Activated T-cell treated with anti-CD3 and anti-CD28 coated beads, Interleukin-2, amount 50 U/mL, for 1 hour (primary cell): ENCODE measurements at regions not wholly inside any gene's neighbourhood (a gene's known extent, or its start where the extent isn't known, plus 50 kb on each side); places are given as distances from the start of the nearest gene placed in this dataset.

Source experiments
- DNase-seq: peaks from one replicate; pipeline ENCODE4 v3.0.0-alpha.2; 2020

DNA sequence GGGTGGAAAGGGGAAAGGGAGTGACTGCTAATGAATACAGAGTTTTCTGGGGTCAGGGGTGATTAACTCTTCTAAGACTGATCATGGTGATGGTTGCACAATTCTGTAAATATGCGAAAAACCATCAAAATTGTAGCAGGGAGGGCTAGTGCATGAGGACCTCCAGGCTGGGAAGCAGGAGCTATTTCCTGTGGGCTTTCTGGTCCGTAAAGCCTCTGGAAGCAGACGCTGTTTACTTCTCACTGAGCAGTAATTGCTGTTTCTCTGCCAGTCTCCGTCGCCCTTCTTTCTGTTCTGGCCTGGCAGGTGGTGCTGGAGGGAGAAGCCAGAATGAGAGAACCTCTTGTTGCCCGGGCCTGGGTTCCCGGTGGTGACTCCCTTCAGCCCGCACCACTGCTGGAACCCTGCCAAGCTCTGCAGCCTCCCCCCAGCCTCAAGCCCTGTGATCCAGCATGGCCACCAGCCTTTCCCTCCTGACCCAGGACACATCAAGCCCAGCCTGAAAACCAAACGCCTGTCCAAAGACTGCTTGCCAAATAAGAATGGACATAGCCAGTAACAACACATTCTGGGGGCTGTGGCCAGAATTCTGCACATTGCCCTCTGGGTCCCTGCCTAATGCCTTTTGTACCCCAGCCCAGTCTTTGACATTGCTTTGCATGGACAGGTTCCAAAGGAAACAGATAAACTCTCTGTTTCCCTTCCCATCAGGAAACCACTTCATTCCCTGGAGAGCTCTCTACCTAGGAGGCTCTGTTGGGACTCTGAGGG, 201.0 kb upstream of the NAV2 start:
- DNase-seq, result no peak

DNA sequence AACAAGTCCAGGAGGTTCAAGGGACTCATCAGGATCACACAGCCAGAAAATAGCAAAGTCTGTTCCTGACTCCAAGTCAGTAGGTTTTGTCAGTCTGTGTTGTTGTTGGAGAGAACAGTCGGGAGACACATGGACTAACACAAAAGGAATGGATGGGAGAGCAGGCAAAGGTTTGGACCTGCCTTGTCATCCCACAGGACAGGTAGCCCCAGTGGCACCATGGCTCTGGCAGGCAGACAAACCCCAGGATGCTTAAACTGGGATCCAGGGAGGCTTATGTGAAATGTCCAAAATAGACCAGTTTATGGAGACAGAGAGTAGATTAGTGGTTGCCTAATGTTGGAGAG, 201.6 kb upstream of the NAV2 start:
- DNase-seq, result no peak

DNA sequence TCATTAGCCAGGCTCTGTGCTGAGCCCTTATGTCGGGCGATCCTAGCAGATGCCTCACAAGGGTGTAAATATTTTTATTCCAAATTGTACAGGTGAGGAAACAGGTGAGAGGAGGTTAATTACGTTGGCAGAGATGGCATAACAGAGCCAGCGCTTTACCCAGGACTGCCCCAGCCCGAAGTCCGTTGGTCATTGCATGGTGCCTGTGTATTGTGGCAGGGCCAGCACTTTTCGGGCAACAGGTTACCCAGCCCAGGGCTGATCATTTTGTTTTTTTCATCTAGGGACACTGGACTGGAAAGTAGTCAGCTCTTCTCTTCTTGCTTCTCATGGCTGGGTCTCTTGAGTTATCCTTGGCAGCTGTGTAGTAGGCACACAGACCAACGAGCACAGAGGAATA, 202.2 kb upstream of the NAV2 start:
- DNase-seq, result no peak

DNA sequence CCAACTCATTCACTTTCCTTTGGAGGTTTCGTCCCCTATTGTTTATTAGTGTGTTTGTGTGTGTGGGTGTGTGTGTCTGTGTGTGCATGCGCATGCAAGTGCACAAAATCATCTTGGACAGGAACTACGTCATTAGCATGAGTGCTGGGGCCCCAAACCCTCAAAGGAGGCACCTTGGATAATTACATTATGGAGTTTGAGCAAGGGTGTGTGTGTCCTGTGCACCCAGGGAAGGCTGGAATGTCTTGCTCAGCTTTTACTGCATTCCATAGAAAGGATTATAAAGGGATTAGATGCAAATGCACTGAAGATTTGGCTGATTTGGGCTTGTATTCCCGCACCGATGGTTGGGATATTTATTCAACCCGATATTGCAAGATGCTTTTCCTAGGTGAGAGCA, 203.4 kb upstream of the NAV2 start:
- no peak for DNase-seq

DNA sequence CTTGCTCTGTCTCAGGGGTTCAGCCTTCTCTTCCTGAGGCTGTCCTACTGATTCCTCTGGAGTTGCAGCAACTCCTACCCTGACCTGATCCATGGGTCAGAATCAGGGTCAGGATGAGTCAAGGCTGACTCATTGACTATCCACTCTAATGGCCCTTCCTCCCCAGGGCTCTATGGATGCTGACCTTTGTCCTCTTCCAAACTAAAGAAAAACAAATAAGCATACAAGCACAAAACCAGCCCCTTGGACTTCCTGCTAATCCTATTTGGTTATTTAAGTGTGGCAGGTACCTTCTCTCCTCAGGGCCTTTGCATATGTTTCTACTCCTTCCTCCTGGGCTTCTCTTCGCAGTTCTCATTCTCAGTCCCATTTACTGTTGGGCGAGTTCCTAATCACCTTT, 204.5 kb upstream of the NAV2 start:
- DNase-seq, result no peak

DNA sequence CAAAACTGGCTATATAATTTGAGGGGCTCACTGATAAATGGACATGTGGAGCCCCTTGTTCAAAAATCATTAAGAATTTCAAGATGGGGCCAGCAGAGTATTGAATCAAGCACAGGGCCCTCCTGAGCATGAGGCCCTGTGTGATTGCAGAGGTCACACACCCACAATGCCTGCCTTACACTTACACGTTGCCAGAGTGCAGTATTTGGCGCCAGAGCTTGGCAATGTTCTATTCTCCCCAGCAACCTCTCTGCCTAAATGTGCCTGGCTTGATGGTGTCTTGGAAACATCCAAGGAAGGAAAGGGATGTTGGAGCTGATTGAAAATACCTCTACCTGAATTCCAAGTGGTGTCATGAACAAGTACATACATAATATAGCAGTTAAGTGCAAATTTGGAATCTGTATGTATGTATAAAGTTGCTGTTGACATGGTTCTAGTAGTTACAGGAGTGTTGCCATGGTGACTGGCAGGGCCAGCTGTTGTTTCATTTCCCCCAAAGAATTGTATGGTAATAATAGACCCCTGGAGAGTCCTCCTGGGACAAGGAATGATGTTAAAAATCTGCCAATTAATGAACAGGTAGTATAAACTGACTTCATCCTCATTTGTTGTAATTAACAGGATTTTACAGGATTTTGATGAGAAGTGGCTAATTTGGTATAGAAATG, 205.7 kb upstream of the NAV2 start:
- no peak for DNase-seq

DNA sequence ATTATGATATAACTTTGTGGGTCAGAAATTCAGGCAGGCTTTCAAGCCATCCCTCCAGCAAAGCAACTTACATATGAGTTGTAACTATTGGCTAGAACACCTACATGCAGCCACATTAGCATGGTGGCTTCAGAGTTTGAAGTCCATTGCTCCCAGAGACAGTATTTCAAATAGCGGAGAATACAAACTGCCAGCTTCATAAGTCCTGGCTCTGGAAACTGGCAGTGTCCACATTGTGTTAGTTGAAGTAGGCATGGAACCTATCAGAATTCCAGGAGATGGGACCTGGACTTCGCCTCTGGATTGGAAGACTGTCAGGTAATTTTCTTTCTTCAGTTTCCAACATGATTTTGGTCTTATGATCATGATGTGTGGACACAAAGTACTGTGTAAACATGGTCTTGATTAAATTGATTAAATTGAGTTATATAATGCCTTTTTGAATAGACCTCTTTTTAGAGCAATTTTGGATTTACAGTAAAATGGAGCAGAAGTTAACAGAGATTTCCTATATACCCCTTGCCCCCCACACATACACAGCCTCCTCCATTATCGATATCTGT, 209.9 kb upstream of the NAV2 start:
- DNase-seq, result no peak

DNA sequence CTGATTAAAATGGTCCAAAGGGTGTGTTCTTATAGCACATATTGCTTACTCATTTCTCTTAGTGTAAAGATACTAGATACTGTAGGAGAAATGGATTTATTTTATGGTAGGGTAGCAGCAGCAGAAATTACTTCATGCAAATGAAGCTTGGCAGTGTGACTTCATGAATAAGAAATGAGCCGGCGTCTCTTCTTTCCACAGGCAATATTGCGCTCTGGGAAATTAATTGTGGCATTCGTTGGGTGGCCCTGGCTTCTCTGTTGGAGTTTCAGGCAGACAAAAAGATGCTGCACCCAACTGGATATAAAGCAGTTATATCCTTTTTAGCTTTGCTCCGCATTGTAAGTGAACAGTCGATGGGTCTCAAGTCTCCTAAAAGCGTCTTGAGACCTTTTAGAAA, 211.0 kb upstream of the NAV2 start:
- DNase-seq, result no peak

DNA sequence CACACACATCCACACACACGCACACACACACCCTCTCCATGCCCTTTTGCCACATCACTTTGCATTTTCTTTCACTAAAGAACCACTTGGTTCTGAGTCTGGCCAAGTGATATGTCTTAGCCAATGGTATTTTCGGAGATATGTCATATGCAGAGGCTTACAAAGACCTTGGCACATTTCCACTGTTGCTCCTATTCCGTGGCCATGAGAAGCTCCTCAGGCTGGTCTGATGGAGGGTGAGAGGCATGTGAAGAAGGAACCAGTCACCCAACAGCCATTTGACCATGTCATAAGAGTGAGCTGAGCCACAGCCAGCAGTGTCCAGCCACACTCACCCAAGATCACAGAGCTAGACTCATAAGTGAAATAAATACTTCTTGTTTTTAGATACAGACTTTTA, 212.6 kb upstream of the NAV2 start:
- DNase-seq, result no peak

DNA sequence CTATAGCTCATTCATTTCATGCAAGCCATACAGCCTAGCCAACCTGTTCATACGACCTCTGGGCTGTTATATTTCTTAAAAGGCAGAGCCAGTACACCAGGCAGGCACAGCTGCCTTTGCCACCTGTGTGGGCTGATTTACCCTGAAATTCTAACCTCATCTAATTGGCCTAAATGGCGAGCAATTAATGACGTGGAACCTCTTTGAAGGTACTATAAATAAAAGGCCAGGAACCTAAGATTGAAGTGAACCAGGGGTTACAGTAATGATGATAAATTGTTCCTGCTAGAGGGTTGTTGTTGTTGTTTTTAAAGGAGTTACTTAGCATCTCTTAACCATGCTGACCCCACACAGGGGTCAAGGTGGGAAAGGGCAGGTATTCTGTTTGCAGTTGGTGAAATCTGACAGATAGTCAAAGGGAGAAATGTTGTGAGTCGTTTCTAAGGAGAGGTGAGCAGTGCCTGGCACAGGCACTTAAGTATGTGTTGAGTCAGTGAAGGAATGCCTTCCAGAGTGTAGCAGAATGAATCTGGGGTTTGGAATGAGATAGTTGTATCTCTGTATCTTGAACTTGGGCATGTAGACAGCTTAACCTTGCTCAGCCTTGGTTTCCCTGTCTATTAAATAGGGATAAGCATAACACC, 213.5 kb upstream of the NAV2 start:
- no peak for DNase-seq

DNA sequence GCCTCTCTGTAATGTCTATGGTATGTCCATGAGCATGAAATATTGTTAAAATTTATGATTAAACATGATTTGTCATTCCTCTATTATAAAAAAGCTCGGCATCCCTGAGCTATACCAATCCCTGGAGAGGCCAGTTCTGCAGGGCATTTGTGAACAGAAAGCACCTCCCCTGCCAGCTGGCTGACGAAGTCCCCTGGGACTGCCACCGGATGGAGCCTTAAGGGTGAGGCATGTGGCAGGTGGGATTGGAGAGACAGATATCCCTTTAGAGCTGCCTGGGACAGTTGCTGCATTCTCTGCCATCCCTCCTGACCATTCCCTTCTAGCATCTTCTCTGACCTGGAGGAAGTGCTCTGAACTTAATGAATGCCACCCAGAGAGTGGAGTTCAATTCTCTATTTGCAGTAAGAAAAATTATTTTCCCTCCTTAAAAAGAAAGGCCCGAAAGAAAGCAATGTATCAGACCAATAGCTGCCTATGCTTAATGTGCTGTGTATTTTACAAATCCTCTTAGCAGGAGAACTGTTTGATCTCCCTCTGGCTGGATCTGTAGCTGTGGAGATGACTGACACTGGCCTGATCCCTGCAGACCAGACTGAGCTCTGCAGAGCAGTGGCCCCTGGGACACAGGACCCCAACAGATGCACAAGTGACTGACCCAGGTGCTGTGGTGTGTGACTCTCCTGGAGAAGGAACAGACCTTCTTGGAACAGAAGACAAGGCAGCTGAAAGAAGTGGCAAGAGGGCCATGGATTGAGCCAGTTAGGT, 219.0 kb upstream of the NAV2 start:
- no peak for DNase-seq

DNA sequence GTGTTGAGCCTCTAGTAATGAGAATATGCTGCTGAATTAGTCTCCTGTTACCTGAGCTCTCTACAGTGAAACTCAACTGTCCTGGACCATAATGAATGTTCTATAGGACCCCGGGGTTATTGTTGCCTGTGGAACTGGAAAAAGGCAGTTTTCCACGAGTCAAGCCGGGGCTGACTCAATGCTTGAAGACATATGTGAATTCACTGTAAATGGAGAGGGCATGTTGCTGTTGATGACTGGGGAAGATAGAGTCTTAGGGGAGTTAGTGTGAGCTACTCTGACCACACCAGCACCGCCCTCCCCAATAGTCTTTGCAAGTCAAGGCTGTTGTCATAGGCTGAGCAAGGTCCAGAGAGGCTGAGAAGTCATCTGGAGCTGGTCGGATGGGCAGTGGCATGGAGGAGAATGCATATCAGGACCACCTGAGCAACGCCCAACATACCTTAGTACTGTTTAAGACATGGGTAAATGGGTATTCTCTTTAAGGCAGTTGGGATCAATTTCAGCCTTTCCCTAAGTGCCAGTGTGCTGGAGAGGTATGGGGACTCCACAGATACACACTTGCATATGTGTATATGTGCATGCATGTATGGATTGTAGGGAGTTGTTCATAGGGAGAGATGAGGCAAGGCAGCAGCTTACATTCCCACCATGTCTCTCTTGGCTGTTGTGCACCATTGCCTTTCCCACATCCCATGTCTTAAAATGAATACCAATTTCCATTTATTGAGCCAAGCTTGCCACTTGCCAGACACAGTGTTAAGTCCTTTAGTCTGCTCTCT, 230.1 kb upstream of the NAV2 start:
- DNase-seq, result no peak

DNA sequence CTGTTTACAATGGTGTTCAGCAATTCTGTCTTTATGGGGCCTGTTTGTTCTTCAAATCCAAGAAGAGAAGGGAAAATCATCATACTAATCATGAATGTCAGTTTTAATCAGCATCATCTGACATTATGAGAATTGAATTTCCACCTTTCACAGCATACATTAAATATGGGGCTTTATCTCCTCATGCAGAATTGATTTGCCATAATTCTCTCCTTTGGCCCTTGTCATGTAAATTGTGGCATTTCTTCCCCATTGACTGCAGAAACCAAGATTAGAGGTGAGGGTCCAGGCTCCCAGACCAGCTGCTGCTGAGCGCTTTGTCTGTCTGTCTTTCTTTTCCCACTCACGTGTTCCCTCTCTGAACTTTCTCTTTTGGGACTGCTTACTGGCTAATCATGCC, 232.1 kb upstream of the NAV2 start:
- DNase-seq, result no peak

DNA sequence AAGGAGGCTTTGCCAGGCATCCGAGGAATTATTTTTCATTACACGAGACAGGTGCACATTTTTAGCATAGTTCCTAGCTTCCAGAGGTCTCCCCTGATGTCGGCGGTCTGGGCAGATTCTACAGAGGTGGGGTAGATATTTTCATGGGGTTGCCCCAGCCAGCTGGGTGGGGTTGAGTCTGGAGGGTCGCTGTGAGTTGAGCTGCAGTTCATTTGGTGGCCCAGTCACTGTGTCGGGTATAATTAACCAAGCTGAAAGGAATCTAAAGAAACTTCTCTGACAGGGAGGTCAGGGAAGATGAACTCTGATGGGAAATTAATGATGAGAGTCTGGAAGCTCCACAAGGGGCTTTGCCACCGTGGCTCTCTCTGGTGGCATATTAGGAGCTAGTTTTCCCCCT, 233.7 kb upstream of the NAV2 start:
- DNase-seq, result no peak

DNA sequence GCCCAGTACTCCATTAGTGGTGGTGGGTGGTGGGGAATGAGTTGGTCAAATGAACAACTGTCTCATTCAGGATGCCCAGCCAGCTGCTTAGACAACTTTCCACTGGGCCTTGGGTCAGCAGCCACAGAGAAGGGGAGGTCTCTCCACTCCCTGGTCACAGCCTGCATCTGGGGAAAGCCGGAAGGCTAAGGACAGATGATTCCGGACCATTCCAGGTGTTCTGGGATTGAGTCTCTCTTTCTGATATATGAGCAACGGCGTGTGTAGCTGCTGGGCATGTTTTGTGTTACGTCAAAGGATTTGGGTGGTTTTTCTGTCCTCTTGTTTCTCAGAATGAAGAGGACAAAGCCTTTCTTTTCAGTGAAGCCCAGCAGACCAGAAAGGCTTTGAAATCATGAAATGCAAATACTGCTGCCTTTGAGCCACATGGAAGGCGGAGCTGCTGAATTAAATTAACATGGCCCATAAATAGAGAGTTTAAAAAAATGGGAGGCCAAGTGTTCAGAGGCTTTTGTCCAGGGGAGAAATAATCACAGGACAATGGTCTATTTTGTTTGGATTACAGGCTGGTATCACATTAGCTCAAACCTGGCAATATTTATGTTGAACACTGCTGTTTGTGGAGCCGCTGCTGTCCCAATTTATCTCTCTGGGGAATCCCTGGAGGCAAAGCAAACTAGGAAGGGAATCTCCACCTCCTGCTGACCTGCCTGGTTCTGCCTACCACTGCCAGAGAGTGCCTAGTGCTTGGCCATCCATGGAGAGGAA, 234.4 kb upstream of the E2F8 start:
- DNase-seq, result no peak

DNA sequence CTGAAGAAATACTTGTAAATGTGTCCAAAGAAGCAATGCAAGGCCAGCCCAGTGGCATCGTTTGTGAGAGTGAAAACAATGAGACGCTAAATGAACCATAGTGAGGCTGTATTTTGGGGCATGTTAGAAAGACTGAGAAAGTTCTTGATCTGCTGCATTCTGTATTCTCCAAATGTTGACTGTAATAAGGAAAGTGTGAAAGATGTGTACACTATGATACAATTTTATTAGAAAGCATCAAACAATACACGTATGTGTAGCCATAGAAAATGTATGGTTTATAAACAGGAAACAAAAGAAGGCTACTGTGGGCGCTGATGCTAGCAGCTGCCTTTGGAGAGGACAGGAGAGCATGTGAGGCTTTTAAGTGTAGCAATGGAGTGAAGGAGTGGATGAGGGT, 233.5 kb upstream of the E2F8 start:
- DNase-seq, result no peak

DNA sequence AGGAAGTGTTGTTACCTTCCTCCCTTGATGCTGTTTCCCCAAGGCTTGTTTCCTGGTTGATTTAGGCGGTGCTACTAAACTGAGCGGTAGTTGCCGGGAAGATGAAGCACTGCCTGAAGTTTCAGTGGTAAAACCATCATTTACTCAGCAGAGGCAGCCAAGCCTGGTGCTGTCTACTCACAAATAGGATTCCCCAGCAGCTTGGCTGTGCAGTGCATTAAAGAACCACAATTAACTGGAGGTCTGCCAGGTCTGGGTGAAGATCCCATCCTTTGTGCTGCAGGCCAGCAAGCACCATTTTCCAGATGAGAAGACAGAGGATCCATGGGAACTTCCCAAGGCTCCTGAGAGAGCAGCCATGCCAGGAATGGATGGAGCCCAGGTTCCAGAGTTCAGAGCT, 231.9 kb upstream of the E2F8 start:
- no peak for DNase-seq

DNA sequence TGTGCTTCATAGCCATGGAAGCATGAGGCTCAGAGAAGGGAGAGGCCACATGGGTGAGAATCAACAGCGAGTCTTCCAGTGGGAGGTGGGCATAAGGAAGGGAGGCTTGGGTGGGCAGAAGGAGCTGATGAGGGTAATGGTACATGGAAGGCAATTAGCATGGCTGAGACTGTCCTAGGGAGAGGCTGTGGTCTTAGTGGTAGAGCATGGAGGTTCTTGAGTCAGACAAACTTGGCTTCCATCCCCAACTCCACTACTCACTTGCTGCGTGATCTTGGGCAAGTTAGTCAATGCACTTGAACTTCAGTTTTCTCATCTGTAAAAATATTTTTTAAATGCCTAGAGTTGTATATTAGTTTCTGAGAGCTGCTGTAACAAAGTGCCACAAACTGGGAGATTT, 227.2 kb upstream of the E2F8 start:
- DNase-seq, result no peak

DNA sequence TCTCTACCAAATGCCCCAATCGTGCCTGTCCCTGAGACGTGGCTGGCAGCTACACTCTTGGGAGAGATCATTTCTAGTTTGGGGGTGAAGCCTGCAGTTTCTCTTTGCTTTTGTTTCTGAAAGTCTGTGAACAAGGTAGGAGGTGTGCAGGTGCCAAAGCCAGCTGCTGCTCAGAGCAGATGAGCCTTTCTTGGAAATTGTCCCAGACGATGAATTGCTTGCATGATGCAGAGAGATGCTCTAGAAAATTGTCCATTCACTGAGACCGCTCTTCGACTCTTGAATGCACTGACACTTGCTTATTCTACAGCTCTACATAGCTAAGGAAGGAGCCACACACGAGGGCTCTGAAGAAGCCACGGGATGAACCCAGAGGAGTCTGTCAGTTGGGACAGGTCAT, 225.6 kb upstream of the E2F8 start:
- no peak for DNase-seq

DNA sequence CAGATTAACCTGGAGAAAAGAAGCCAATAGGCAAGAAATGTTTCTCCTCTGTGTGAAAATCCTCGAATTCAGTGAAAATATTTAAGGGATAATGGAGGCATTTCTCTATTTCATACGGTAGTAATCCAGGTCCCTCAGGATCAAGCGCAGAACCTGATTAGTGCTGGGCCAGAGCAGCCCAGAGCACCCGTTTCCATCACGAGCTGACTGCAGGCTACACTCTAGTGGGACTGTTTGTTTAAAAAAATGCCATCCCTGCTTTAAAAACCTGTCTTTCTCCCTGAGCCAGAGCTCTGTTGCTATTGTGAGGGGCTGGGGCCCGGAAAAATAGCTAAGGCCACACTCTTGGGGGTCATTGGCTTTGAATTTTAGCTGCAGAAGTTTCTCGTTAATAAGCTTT, 223.2 kb upstream of the E2F8 start:
- DNase-seq, result no peak

DNA sequence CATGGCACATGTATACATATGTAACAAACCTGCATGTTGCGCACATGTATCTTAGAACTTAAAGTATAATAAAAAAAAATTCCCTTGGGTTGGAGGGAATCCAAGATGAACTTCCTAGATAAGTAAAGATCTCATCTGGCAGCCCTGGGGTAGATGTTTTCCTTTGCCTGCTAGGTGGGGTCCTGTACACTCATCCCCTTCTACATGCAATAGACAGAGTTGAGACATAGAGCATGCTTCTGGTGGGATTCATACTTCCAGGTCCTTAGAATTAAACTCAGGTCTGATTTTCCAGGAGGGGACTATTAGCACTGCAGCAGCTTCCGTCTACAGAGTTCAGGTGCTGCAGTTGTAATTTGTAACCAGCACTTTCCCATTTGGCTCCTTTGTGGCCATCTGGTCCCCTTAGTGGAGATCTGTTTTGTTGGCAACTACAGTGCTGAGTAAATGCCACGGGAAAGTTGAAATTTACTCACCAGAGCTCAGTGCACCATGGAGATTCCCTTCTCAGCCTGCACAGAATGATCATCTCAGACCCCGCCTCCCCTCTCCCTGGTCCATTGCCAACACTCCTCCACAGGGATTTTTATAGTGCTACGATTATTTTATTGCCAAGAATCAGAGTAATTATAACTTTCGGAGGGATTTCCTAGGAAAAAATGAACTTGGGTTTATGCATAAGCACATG, 220.1 kb upstream of the E2F8 start:
- no peak for DNase-seq
